ENCODE measurements at regions not wholly inside any gene's neighbourhood (a gene's known extent, or its start where the extent isn't known, plus 50 kb on each side); places are given as distances from the start of the nearest gene placed in this dataset.

GRCh38 chr3:8254489-8254888, 247.1 kb upstream of the LMCD1 start:
- DNase-seq (ENCODE audit: low spot score) = peak; percentile 76

- DNase-seq (ENCODE audit: low spot score) = no peak
Observed at GRCh38 chr3:8255725-8256124, 245.9 kb upstream of the LMCD1 start.

DNA sequence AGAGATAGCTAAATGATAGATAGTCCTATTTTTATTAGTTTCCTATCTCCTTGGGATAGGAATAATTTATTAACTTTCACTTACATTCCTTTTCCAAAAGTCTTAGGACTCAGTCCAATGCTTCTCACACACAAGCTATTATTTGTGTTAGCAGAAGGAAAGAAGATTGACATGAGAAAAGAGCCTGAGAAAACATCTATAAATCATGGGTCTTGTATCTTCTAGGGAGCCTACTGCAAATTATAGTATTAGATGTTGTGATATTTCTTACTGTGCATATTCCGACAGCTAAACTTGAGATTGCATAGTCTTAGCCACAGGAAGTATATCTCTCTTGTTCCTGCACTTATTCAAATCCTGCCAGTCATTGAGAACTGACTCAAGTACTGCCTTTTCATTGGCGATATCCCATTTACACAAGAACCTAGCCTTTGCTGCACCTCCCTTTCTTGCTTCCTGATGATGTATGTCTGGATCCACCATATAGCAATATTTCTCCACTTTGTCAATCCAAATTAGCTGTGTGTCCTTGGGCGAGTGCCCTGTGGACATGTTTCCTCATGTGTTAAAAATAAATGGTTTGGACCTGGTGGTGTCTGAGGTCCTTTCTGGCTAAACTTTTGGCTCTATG, 245.1 kb upstream of the LMCD1 start:
- DNase-seq (ENCODE audit: low spot score) = no peak

GRCh38 chr3:8261018-8261417, 240.6 kb upstream of the LMCD1 start:
- no peak for DNase-seq (ENCODE audit: low spot score)

GRCh38 chr3:8266730-8267131, 234.9 kb upstream of the LMCD1 start:
- DNase-seq (ENCODE audit: low spot score) = peak; percentile 32

- DNase-seq (ENCODE audit: low spot score) = no peak
Observed at GRCh38 chr3:8273479-8273878, 228.1 kb upstream of the LMCD1 start.

- no peak for DNase-seq (ENCODE audit: low spot score)
Observed at GRCh38 chr3:8276056-8276455, 225.6 kb upstream of the LMCD1 start.

DNA sequence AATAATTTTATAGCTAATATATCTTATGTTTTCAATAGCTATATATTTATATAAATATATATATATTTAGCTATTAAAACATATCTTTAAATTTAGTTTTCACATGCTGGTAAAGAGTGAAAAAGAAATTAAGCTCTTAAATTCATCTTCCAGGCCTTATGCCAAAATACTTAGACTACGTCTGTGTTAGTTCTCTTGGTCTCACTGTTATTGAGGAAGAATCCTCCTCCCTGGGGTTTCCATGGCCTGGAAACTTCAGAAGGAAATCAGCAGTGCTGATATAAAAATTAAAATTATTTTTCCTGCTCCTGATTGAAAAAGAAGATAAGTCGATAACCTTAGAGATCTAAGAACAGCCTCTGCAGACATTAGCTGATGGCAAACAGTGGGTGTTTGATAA, 225.1 kb upstream of the LMCD1 start:
- no peak for DNase-seq (ENCODE audit: low spot score)

DNA sequence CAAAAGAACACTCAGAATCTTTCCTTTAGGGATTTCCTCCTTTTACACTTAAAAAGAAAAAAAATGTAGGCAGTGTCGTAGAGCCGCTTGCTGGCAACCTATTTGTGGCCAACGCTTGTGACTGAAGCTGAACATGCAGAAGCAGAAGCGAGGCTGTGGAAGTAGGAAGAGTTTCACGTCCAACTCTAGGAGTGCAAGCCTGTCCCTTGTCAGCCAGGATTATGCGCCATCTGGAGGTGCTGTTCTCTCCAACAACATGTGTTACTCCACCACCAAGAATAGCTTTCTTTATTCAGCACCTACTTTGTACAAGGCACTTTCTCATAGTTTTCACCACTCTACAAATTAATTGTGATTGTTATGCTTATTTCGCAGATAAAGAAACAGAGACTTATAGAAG, 223.2 kb upstream of the LMCD1 start:
- no peak for DNase-seq (ENCODE audit: low spot score)

DNA sequence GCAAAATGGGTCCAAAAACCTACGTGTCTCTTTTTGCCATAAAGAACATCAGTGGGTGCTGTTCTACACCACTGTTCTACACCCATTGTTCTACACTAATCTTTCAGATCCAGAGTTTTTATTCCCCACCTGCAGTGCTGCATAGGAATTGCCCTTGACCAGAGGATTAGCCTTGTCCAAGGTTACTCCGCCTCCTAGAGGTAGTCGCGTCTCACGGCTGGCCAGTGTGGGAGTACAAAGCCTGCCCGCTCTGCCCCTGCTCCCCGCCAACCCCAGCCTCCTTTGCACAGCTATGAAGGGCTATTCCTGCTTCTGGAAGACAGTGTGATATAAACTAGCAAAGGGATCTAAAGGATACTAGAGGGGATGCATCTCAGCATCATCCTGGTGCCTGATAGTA, 222.1 kb upstream of the LMCD1 start:
- DNase-seq (ENCODE audit: low spot score) = no peak

DNA sequence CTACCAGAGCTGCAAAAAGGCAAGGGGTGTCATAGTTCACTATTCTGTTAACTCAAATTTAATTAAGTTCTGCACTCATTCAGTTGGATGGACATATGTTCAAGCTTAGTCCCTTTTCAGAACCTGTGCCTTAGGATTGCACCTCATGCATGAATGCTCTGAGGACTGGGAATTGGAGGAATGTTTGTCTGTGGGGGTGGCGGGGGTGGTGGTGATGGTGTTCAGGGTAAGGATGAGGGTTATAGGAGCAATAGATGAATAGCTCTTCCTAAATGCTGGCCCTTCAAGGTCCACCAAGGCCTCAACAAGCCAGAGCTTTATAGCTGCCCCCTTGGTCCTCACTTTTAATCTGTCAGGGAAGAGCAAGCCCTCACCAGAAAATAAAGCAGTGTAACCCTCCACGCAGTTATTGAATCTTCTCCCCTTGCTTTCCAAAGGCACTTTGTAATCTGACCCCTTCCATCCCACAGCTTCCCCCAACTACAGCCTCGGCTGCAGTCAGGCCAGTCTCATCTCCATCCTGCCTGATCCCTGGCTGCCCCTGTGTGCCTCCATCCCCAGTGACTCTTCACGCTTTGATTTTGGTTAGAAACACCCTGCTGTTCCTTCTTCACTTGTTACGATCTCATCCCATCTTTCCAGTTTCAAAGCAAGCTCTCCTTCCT, 221.6 kb upstream of the LMCD1 start:
- DNase-seq (ENCODE audit: low spot score) = no peak

DNA sequence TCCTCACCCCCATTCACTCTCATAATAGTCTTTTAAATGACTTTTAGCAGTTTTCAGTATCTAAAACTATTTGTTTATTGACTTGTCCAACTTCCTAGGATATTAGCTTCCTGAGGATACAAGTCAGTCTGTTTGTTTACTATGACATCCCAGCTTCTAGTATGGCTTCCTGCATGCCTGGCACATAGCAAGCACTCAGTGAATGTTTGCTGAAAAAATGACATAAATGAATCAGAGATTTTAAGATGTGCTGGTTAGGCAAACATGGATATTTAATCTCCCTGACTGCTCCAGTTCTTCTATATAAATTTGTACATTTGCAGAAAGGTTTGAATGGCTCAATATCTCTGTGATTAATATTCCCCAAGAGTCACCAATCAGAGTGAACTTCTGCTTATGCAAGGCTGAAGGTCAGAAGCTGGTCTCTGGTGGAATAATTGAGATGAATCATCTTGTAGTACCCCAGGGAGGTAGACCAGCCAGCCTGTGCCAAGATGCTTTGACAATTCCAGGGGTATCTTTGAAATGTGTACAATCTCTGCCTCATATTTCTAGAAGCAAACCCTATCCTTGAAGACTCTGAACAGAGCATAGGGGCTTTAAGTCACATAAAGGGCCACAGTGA, 219.0 kb upstream of the LMCD1 start:
- peak; percentile 17 for DNase-seq (ENCODE audit: low spot score)

GRCh38 chr3:8283193-8283592, 218.4 kb upstream of the LMCD1 start:
- no peak for DNase-seq (ENCODE audit: low spot score)

GRCh38 chr3:8286086-8286485, 215.5 kb upstream of the LMCD1 start:
- no peak for DNase-seq (ENCODE audit: low spot score)

DNA sequence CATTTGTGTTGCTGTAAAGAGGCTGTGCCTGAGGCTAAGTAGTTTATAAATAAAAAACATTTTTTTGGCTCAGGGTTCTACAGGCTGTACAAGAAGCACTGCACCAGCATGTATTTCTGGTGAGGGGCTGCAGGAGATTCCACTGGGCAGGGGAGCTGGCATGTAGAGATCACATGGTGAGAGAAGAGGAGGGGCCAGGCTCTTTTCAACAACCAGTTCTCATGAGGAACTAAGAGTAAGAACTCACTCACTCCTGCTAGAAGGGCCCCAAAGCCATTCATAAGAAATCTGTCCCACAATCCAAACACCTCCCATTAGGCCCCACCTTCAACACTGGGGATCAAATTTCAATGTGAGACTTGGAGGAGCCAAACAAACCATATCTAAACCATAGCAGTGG, 214.9 kb upstream of the LMCD1 start:
- DNase-seq (ENCODE audit: low spot score) = no peak

DNA sequence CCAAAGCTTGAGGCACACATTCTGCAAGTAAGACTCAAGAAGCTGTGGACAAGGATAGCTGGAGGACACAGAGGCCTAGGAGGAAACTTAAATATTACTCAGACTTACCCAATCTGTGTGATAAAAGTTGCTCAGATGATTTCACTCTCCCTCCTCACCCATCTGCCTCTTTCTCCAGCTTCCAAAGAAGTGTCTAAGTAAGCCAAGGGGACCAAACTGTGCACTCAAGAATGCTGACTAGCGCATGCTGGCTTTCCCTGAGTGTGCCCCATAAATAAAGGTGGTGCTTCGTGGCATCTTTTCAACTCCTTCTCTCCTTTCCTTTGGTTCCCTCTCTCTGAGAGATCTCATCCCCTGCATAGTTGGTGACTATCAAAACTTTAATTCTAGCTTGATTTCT, 211.0 kb upstream of the LMCD1 start:
- no peak for DNase-seq (ENCODE audit: low spot score)

DNA sequence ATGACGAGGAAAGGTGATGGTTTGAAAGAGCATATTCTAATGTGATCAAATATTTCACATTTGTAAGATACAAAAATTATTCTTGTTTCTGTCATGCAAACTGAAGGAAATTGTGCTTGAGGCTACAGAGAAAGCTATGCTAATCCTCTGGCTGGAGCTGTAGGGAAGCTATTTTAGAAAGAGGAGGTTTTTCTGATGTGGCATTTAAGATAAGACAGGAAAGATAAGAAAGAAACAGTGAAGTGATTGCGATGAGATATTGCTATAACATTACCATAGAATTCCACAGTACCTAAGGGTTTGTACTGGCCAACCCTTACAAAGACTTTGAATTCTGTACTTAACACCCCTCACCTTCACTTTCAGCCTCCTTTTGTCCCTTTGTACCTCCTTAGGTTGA, 205.2 kb upstream of the LMCD1 start:
- no peak for DNase-seq (ENCODE audit: low spot score)

DNA sequence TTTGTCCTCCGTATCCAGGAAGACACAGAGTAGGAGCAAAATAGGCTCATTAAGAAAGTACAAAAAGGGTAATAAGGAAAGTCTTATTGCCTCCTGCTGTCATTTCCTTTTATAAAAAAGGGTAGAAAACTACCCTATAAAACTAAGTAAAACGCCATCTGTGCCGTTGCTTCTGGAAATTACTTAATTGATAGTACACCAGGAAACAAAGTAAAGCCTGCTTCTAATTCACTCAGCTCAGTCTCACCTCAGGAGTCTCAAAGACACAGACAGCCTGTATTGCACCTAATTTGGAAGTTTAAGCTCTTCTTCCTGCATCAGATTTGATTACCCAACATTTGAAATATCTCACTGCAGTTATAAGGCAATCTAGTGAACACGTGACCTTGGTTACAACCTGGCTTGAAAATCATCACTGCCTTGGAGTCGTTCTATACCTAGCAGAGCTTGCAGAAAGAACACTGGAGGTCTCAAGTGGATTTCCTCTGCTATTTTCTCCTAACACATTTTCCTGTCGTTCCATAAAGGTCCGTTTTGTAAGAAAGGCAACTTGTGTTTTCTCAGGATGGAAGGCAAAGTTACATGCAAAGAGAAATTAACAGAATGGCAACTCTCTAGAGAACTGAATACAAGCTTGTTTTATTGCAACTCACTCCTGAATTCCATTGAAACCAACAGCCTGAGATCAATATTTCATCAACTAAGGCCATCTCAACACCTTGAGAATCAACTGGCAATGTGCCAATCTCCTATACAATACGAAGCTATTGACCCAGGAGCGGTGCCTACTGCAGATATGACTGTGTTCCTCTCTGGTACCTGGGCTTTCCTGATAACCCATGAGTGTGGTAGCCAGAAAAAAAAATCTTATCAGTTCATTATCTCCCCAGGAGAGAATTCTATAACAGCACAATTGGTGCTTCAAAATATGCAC, 203.3 kb upstream of the LMCD1 start:
- no peak for DNase-seq (ENCODE audit: low spot score)

- DNase-seq (ENCODE audit: low spot score) = peak; percentile 62
Observed at GRCh38 chr3:8301977-8302735, 199.5 kb upstream of the LMCD1 start.

GRCh38 chr3:8303466-8303865, 198.2 kb upstream of the LMCD1 start:
- peak; percentile 75 for DNase-seq (ENCODE audit: low spot score)

DNA sequence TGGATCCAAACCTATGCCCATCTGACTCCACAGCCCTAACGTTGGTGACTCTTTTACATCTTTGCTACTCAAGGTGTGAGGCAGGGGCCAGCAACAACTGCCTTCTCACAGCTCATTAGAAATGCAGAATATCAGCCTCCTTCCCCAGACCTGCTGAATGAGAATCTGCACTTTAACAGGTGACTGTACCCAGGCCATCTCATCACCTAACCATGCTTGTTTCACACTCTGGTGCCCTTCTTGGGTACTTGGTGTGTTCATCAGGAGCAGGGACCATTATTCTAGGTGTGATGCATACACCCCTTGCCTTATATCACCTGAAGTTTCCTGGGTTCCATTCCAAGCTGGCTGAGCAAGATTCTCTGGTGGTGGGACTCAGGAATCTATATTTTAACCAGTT, 196.3 kb upstream of the LMCD1 start:
- DNase-seq (ENCODE audit: low spot score) = peak; percentile 59

Data from kidney tubule cell (primary cell).